MM.1S (cell line): ENCODE measurements at regions not wholly inside any gene's neighbourhood (a gene's known extent, or its start where the extent isn't known, plus 50 kb on each side); places are given as distances from the start of the nearest gene placed in this dataset.

Experiments
- DNase-seq: peaks from one replicate; pipeline ENCODE4 v3.0.0-alpha.2; 2015
- H2AFZ ChIP-seq: fragments of 300-600 bp; sonication (generic); 2 replicates; pipeline ENCODE4 v1.6.0; 2016; ENCODE audit warnings: antibody characterized with exemption, low read length
- H3F3A ChIP-seq: fragments of 300-600 bp; sonication (generic); 2 replicates; pipeline ENCODE4 v1.6.1; 2016; ENCODE audit warnings: mild to moderate bottlenecking, antibody characterized with exemption, low read length, moderate library complexity, mixed read lengths; ENCODE audit not compliant: insufficient read depth
- H3K27ac ChIP-seq: fragments of 300-600 bp; sonication (generic); 2 replicates; pipeline ENCODE4 v1.5.1; 2016; ENCODE audit warnings: mild to moderate bottlenecking, low read length
- H3K27me3 ChIP-seq: fragments of 300-600 bp; sonication (generic); replicated peaks from 2 replicates; pipeline ENCODE4 v1.6.0; 2016; ENCODE audit warnings: low read length; ENCODE audit not compliant: insufficient read depth
- H3K36me3 ChIP-seq: fragments of 300-600 bp; sonication (generic); replicated peaks from 2 replicates; pipeline ENCODE4 v1.6.1; 2016; ENCODE audit warnings: mild to moderate bottlenecking, low read length, mixed read lengths; ENCODE audit not compliant: insufficient read depth
- H3K4me1 ChIP-seq: fragments of 300-600 bp; sonication (generic); 2 replicates; pipeline ENCODE4 v1.6.1; 2016; ENCODE audit warnings: low read length, mixed read lengths
- H3K4me2 ChIP-seq: fragments of 300-600 bp; sonication (generic); 2 replicates; pipeline ENCODE4 v1.6.0; 2016; ENCODE audit warnings: low read depth, low read length
- H3K4me3 ChIP-seq: fragments of 300-600 bp; sonication (generic); 2 replicates; pipeline ENCODE4 v1.5.1; 2016; ENCODE audit warnings: low read length, mixed read lengths
- H3K79me2 ChIP-seq: fragments of 300-600 bp; sonication (generic); 2 replicates; pipeline ENCODE4 v1.6.1; 2016; ENCODE audit warnings: mixed run types, low read length, mixed read lengths
- H3K9ac ChIP-seq: fragments of 300-600 bp; sonication (generic); 2 replicates; pipeline ENCODE4 v1.6.1; 2016; ENCODE audit warnings: low read length, mixed read lengths
- H3K9me2 ChIP-seq: fragments of 300-600 bp; sonication (generic); replicated peaks from 2 replicates; pipeline ENCODE4 v1.6.1; 2016; ENCODE audit warnings: mild to moderate bottlenecking, low read length, mixed read lengths; ENCODE audit not compliant: insufficient read depth
- H3K9me3 ChIP-seq: fragments of 300-600 bp; sonication (generic); replicated peaks from 2 replicates; pipeline ENCODE4 v1.6.1; 2016; ENCODE audit warnings: mild to moderate bottlenecking, low read length, mixed read lengths; ENCODE audit not compliant: insufficient read depth
- H4K20me1 ChIP-seq: fragments of 300-600 bp; sonication (generic); 2 replicates; pipeline ENCODE4 v1.6.1; 2016; ENCODE audit warnings: mild to moderate bottlenecking, low read length, moderate library complexity, mixed read lengths; ENCODE audit not compliant: insufficient read depth
- EZH2 ChIP-seq: fragments of 300-600 bp; sonication (generic); optimal IDR thresholded peaks from 2 replicates; pipeline ENCODE3; 2017; ENCODE audit warnings: low read depth, mild to moderate bottlenecking, antibody characterized with exemption, low read length, mixed read lengths
- EZH2phosphoT487 ChIP-seq: fragments of 300-600 bp; sonication (generic); IDR thresholded peaks from 2 replicates; pipeline ENCODE4 v1.6.1; 2018; ENCODE audit warnings: antibody characterized with exemption, low read length
- TF ChIP-seq, protein P1 (sequence below): fragments of 300-600 bp; sonication (generic); IDR thresholded peaks from 2 replicates; pipeline ENCODE4 v1.5.1; 2016; ENCODE audit warnings: antibody characterized with exemption, low read length, mixed read lengths

DNA sequence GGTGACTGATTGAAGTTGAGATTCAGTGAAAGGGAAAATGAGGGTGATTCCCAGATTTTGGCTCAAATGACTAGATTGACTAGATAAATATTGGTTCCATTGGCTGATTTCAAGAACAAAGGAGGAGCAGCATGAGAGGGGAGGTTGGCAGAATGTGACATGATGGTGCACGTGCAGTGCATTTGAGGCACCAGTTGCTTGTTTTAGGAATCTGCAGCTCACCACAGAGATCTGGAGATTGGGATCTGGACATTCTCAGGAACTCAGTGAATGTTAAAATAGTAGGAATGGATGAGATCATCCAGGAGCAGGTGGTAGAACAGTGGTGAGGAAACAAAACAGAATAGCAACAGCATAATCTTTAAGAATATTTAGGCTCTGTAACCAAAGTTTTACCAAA is 496.3 kb downstream of the DHX35 start:
- Histone ChIP-seq H3K36me3 (no peaks in the 10 kb centered on the region), H3K4me2 (no peak overlapping the region), H3K9me3 (no peaks in the 10 kb centered on the region), H3K27ac (no peak overlapping the region), H3K4me1 (no peaks in the 10 kb centered on the region), H3F3A (no peaks in the 10 kb centered on the region), H3K79me2 (no peaks in the 10 kb centered on the region), H3K9me2 (no peaks in the 10 kb centered on the region), H2AFZ (no peak overlapping the region), H3K4me3 (no peak overlapping the region), H4K20me1 (no peaks in the 10 kb centered on the region), H3K27me3 (no peaks in the 10 kb centered on the region), H3K9ac (no peak overlapping the region)
- TF ChIP-seq EZH2phosphoT487 (no peak), EZH2 (no peak)
- TF ChIP-seq, protein P1, sequence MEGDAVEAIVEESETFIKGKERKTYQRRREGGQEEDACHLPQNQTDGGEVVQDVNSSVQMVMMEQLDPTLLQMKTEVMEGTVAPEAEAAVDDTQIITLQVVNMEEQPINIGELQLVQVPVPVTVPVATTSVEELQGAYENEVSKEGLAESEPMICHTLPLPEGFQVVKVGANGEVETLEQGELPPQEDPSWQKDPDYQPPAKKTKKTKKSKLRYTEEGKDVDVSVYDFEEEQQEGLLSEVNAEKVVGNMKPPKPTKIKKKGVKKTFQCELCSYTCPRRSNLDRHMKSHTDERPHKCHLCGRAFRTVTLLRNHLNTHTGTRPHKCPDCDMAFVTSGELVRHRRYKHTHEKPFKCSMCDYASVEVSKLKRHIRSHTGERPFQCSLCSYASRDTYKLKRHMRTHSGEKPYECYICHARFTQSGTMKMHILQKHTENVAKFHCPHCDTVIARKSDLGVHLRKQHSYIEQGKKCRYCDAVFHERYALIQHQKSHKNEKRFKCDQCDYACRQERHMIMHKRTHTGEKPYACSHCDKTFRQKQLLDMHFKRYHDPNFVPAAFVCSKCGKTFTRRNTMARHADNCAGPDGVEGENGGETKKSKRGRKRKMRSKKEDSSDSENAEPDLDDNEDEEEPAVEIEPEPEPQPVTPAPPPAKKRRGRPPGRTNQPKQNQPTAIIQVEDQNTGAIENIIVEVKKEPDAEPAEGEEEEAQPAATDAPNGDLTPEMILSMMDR, result no peak
- no peak for DNase-seq

GRCh38 chr20:39453890-39454289 is 491.7 kb downstream of the DHX35 start:
- no peak for DNase-seq
- no peaks in the 10 kb centered on the region for H3K9me2 ChIP-seq
- no peaks in the 10 kb centered on the region for H4K20me1 ChIP-seq
- H3K9me3 ChIP-seq, result no peaks in the 10 kb centered on the region
- no peak for TF ChIP-seq EZH2phosphoT487
- TF ChIP-seq, protein P1, result no peak
- TF ChIP-seq EZH2, result no peak
- H3K27me3 ChIP-seq, result no peaks in the 10 kb centered on the region
- H3K79me2 ChIP-seq, result no peaks in the 10 kb centered on the region
- H3K4me3 ChIP-seq, result no peak overlapping the region
- no peaks in the 10 kb centered on the region for H3F3A ChIP-seq
- H2AFZ ChIP-seq, result no peak overlapping the region
- no peaks in the 10 kb centered on the region for H3K36me3 ChIP-seq
- no peaks in the 10 kb centered on the region for H3K4me1 ChIP-seq
- H3K27ac ChIP-seq, result no peak overlapping the region
- H3K4me2 ChIP-seq, result no peak overlapping the region
- no peak overlapping the region for H3K9ac ChIP-seq

- no peak for DNase-seq
- H3K27me3 ChIP-seq, result no peaks in the 10 kb centered on the region
- H3K9me2 ChIP-seq, result no peaks in the 10 kb centered on the region
- no peaks in the 10 kb centered on the region for H3K79me2 ChIP-seq
- no peaks in the 10 kb centered on the region for H4K20me1 ChIP-seq
- no peak for TF ChIP-seq EZH2phosphoT487
- H3K9me3 ChIP-seq, result no peaks in the 10 kb centered on the region
- H3K4me2 ChIP-seq, result no peak overlapping the region
- H2AFZ ChIP-seq, result no peak overlapping the region
- no peaks in the 10 kb centered on the region for H3F3A ChIP-seq
- no peak overlapping the region for H3K9ac ChIP-seq
- H3K27ac ChIP-seq, result no peak overlapping the region
- H3K4me3 ChIP-seq, result no peak overlapping the region
- no peaks in the 10 kb centered on the region for H3K4me1 ChIP-seq
- no peaks in the 10 kb centered on the region for H3K36me3 ChIP-seq
Observed at GRCh38 chr20:39452583-39453340, 490.6 kb downstream of the DHX35 start.

DNA sequence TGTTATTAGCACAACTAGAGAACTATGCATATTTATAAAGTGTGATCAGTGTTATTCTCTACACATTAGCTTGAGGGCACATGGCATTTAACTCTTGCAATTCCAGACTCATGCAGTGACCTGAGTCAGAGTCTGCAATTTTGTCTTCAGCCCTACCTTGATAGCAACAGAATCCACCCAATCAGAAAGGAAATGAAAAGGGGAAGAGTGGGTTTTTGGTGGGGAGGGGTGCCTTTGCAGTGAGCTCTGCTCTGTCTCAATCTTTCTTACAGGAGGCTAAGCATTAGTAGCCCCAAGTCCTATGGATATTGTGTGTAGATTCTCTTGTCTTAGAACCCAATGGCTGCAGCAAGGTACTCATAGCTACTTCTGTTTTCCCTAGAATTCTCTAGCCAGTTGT is 489.2 kb downstream of the DHX35 start:
- H3K9ac ChIP-seq, result no peak overlapping the region
- H3K9me3 ChIP-seq, result no peaks in the 10 kb centered on the region
- no peak overlapping the region for H2AFZ ChIP-seq
- H4K20me1 ChIP-seq, result no peaks in the 10 kb centered on the region
- no peak overlapping the region for H3K4me3 ChIP-seq
- no peaks in the 10 kb centered on the region for H3K9me2 ChIP-seq
- no peak overlapping the region for H3K4me2 ChIP-seq
- no peak for DNase-seq
- no peaks in the 10 kb centered on the region for H3F3A ChIP-seq
- no peak overlapping the region for H3K27ac ChIP-seq
- TF ChIP-seq EZH2 (no peak), EZH2phosphoT487 (no peak)
- TF ChIP-seq, protein P1, result no peak
- H3K27me3 ChIP-seq, result no peaks in the 10 kb centered on the region
- H3K4me1 ChIP-seq, result no peaks in the 10 kb centered on the region
- H3K36me3 ChIP-seq, result no peaks in the 10 kb centered on the region
- no peaks in the 10 kb centered on the region for H3K79me2 ChIP-seq
